Lung (tissue), 11 donors: ENCODE measurements at regions not wholly inside any gene's neighbourhood (a gene's known extent, or its start where the extent isn't known, plus 50 kb on each side); places are given as distances from the start of the nearest gene placed in this dataset.

Source experiments
- ATAC-seq: fragments of 200-7000 bp; cut with Tn5 transposase; one replicate; pipeline ENCODE4 v1.9.1; 2020; ENCODE audit warnings: moderate number of reproducible peaks; ENCODE audit not compliant: insufficient read depth, low FRiP score
- DNase-seq, 3 donors: peaks; one replicate each; pipeline ENCODE4 v3.0.0-alpha.2; 2013 to 2017
- H3K27ac ChIP-seq, 2 donors: one replicate each; pipeline ENCODE4 v1.5.1; 2013; ENCODE audit warnings: mild to moderate bottlenecking in 2 of 2, moderate library complexity in 2 of 2, control low read depth in 1 of 2, inconsistent platforms in 1 of 2, low read depth in 1 of 2, low read length in 1 of 2
- H3K27me3 ChIP-seq, 3 donors: one replicate each; pipeline ENCODE4 v1.5.1; 2013; ENCODE audit warnings: low read length in 2 of 3; ENCODE audit not compliant: control insufficient read depth in 3 of 3, insufficient read depth in 3 of 3
- H3K36me3 ChIP-seq, 4 donors: one replicate each; pipeline ENCODE4 v1.5.1; 2013; ENCODE audit warnings: low read length in 4 of 4, mild to moderate bottlenecking in 1 of 4, moderate library complexity in 1 of 4; ENCODE audit not compliant: control insufficient read depth in 4 of 4, insufficient read depth in 4 of 4
- H3K4me1 ChIP-seq, 5 donors: one replicate each; pipeline ENCODE4 v1.5.1; 2013; ENCODE audit warnings: low read length in 5 of 5, mild to moderate bottlenecking in 2 of 5, moderate library complexity in 1 of 5; ENCODE audit not compliant: control insufficient read depth in 5 of 5, insufficient read depth in 5 of 5
- H3K4me3 ChIP-seq: one replicate; pipeline ENCODE4 v1.5.1; 2013; ENCODE audit warnings: mild to moderate bottlenecking, control low read depth, moderate library complexity
- H3K9ac ChIP-seq, 2 donors: one replicate each; pipeline ENCODE4 v1.5.1; 2013; ENCODE audit warnings: low read length in 2 of 2, control low read depth in 1 of 2; ENCODE audit not compliant: insufficient read depth in 1 of 2
- H3K9me3 ChIP-seq, 4 donors: one replicate each; pipeline ENCODE4 v1.5.1; 2013; ENCODE audit warnings: low read length in 3 of 4, mild to moderate bottlenecking in 1 of 4, moderate library complexity in 1 of 4; ENCODE audit not compliant: control insufficient read depth in 4 of 4, insufficient read depth in 3 of 4
- CTCF ChIP-seq: IDR thresholded peaks from 2 replicates; pipeline ENCODE4 v1.5.1; 2012; ENCODE audit warnings: mild to moderate bottlenecking; ENCODE audit errors: control extremely low read depth, extremely low read depth
- WGBS, 2 donors: extraction: QIAGEN DNeasy Blood & Tissue Kit; methylation state at CpG; one replicate each; pipeline ENCODE4 v1.1.7; 2013; 5-methylcytosine and 5-hydroxymethylcytosine counted together
- donor health status: control.
- donor health status: control.
- donor health status: Bipolar disorder and iron deficiency.
- donor health status: healthy.
- donor health status: DM: yes; HTN: yes; CAD: no.

GRCh38 chr22:47836957-47837356 lies 1074.5 kb downstream of the TBC1D22A start:
- Histone ChIP-seq H3K27ac (no peak overlapping the region), H3K9ac (no peak overlapping the region), H3K27me3 (peaks cover 0 to 4% (median 2%) of the 10 kb centered on the region in 3 donors), H3K36me3 (no peaks in the 10 kb centered on the region), H3K4me1 (no peaks in the 10 kb centered on the region), H3K9me3 (peaks cover 0 to 3% (median under 1%) of the 10 kb centered on the region in 4 donors), H3K4me3 (no peak overlapping the region)
- DNase-seq, result no peak
- 74 to 78% methylated on average over 2 of the region's 2 CpGs for WGBS, 2 donors
- no peak for TF ChIP-seq CTCF
- no peak for ATAC-seq

- H3K4me3 ChIP-seq, result no peak overlapping the region
- no peaks in the 10 kb centered on the region for H3K36me3 ChIP-seq
- no peak for ATAC-seq
- no peak overlapping the region for H3K27ac ChIP-seq
- H3K27me3 ChIP-seq, result peaks cover 0 to 4% (median 0%) of the 10 kb centered on the region in 3 donors
- 54 to 64% methylated on average over 7 of the region's 7 CpGs for WGBS, 2 donors
- no peak overlapping the region for H3K9ac ChIP-seq
- no peak for TF ChIP-seq CTCF
- DNase-seq, result peak in 2 of 3 donors; percentile 22 to 31
- H3K4me1 ChIP-seq, result no peaks in the 10 kb centered on the region
- H3K9me3 ChIP-seq, result peaks cover 0 to 3% (median under 1%) of the 10 kb centered on the region in 4 donors
Observed at GRCh38 chr22:47835726-47836125, 1073.3 kb downstream of the TBC1D22A start.

GRCh38 chr22:47826016-47826415 lies 1063.6 kb downstream of the TBC1D22A start:
- no peak for ATAC-seq
- H3K9me3 ChIP-seq, result peaks cover 0 to 1% (median 0%) of the 10 kb centered on the region in 4 donors
- DNase-seq, result no peak
- no peak overlapping the region for H3K9ac ChIP-seq
- H3K27me3 ChIP-seq, result no peaks in the 10 kb centered on the region
- no peaks in the 10 kb centered on the region for H3K4me1 ChIP-seq
- 58 to 73% methylated on average over 6 of the region's 6 CpGs for WGBS, 2 donors
- H3K27ac ChIP-seq, result no peak overlapping the region
- no peak for TF ChIP-seq CTCF
- H3K36me3 ChIP-seq, result no peaks in the 10 kb centered on the region
- no peak overlapping the region for H3K4me3 ChIP-seq

- H3K27me3 ChIP-seq, result no peaks in the 10 kb centered on the region
- WGBS, 2 donors, result 84 to 89% methylated on average over 3 of the region's 3 CpGs
- H3K4me1 ChIP-seq, result no peaks in the 10 kb centered on the region
- DNase-seq, result no peak
- peaks cover 0 to 5% (median 2%) of the 10 kb centered on the region in 4 donors for H3K9me3 ChIP-seq
- no peak overlapping the region for H3K4me3 ChIP-seq
- no peak overlapping the region for H3K27ac ChIP-seq
- no peaks in the 10 kb centered on the region for H3K36me3 ChIP-seq
- no peak for ATAC-seq
- no peak overlapping the region for H3K9ac ChIP-seq
- no peak for TF ChIP-seq CTCF
Observed at GRCh38 chr22:47822422-47822821, 1060.0 kb downstream of the TBC1D22A start.
